ENCODE measurements at regions not wholly inside any gene's neighbourhood (a gene's known extent, or its start where the extent isn't known, plus 50 kb on each side); places are given as distances from the start of the nearest gene placed in this dataset.

GRCh38 chr13:68030152-68030809 lies 800.1 kb upstream of the PCDH9 start:
- no peak for TF ChIP-seq CTCF (IDR thresholded peaks at IDR 0.05; ENCODE audit: borderline replicate concordance)
- Histone ChIP-seq H3K4me1 (no peaks in the 10 kb centered on the region), H3K27me3 (ENCODE audit: low read depth) (no peaks in the 10 kb centered on the region), H3K36me3 (no peaks in the 10 kb centered on the region), H3K4me3 (no peak overlapping the region), H3K27ac (replicated peaks) (no peak overlapping the region), H3K9me3 (replicated peaks) (no peaks in the 10 kb centered on the region)
- intact Hi-C loops (cut with micrococcal nuclease), result no loop called here
- no peak for DNase-seq

GRCh38 chr13:68028701-68029100 lies 798.6 kb upstream of the PCDH9 start:
- no peak for DNase-seq
- no peaks in the 10 kb centered on the region for H3K4me1 ChIP-seq
- H3K27ac ChIP-seq (replicated peaks), result no peak overlapping the region
- no peaks in the 10 kb centered on the region for H3K27me3 ChIP-seq (ENCODE audit: low read depth)
- no peak overlapping the region for H3K4me3 ChIP-seq
- intact Hi-C loops (cut with micrococcal nuclease), result no loop called here
- H3K36me3 ChIP-seq, result no peaks in the 10 kb centered on the region
- H3K9me3 ChIP-seq (replicated peaks), result peaks cover 6% of the 10 kb centered on the region
- no peak for TF ChIP-seq CTCF (IDR thresholded peaks at IDR 0.05; ENCODE audit: borderline replicate concordance)

- no peaks in the 10 kb centered on the region for H3K27me3 ChIP-seq (ENCODE audit: low read depth)
- no peaks in the 10 kb centered on the region for H3K4me1 ChIP-seq
- intact Hi-C loops (cut with micrococcal nuclease), result no loop called here
- no peak for TF ChIP-seq CTCF (IDR thresholded peaks at IDR 0.05; ENCODE audit: borderline replicate concordance)
- no peak for DNase-seq
- H3K4me3 ChIP-seq, result peak overlapping the region; percentile 52
- H3K27ac ChIP-seq (replicated peaks), result peak overlapping the region; percentile 64
- no peaks in the 10 kb centered on the region for H3K36me3 ChIP-seq
- H3K9me3 ChIP-seq (replicated peaks), result peaks cover 12% of the 10 kb centered on the region
Observed at GRCh38 chr13:68027306-68027705, 797.2 kb upstream of the PCDH9 start.

- H3K27me3 ChIP-seq (ENCODE audit: low read depth), result no peaks in the 10 kb centered on the region
- no peaks in the 10 kb centered on the region for H3K4me1 ChIP-seq
- peak overlapping the region; percentile 64 for H3K27ac ChIP-seq (replicated peaks)
- DNase-seq, result no peak
- no peak for TF ChIP-seq CTCF (IDR thresholded peaks at IDR 0.05; ENCODE audit: borderline replicate concordance)
- intact Hi-C loops (cut with micrococcal nuclease), result no loop called here
- peaks cover 21% of the 10 kb centered on the region for H3K9me3 ChIP-seq (replicated peaks)
- peak overlapping the region; percentile 52 for H3K4me3 ChIP-seq
- no peaks in the 10 kb centered on the region for H3K36me3 ChIP-seq
Observed at GRCh38 chr13:68026077-68026476, 795.9 kb upstream of the PCDH9 start.

- Histone ChIP-seq H3K4me1 (no peaks in the 10 kb centered on the region), H3K9me3 (replicated peaks) (peaks cover 21% of the 10 kb centered on the region), H3K36me3 (no peaks in the 10 kb centered on the region), H3K27me3 (ENCODE audit: low read depth) (no peaks in the 10 kb centered on the region), H3K4me3 (peak overlapping the region; percentile 52), H3K27ac (replicated peaks) (peak overlapping the region; percentile 64)
- no peak for DNase-seq
- TF ChIP-seq CTCF (IDR thresholded peaks at IDR 0.05; ENCODE audit: borderline replicate concordance), result no peak
- intact Hi-C loops (cut with micrococcal nuclease), result no loop called here
Observed at GRCh38 chr13:68025604-68026003, 795.5 kb upstream of the PCDH9 start.
